Hepatocyte (in vitro differentiated cells): ENCODE measurements at regions not wholly inside any gene's neighbourhood (a gene's known extent, or its start where the extent isn't known, plus 50 kb on each side); places are given as distances from the start of the nearest gene placed in this dataset.

Source experiments
- DNase-seq: peaks from one replicate; pipeline ENCODE4 v3.0.0-alpha.2; 2016; ENCODE audit warnings: low spot score
- H2AFZ ChIP-seq: fragments of 200-600 bp; sonication (generic); 2 replicates; pipeline ENCODE4 v1.6.0; 2016; ENCODE audit warnings: antibody characterized with exemption, mild to moderate bottlenecking
- H3K27ac ChIP-seq: fragments of 200-600 bp; sonication (generic); 2 replicates; pipeline ENCODE4 v1.5.1; 2016; ENCODE audit warnings: mild to moderate bottlenecking
- H3K27me3 ChIP-seq: fragments of 200-600 bp; sonication (generic); 2 replicates; pipeline ENCODE4 v1.6.1; 2016
- H3K36me3 ChIP-seq: fragments of 200-600 bp; sonication (generic); replicated peaks from 2 replicates; pipeline ENCODE4 v1.5.1; 2016; ENCODE audit warnings: low read depth; ENCODE audit not compliant: insufficient read depth
- H3K4me1 ChIP-seq: fragments of 200-600 bp; sonication (generic); 2 replicates; pipeline ENCODE4 v1.5.1; 2016; ENCODE audit warnings: mild to moderate bottlenecking, moderate library complexity; ENCODE audit not compliant: insufficient read depth
- H3K4me2 ChIP-seq: fragments of 200-600 bp; sonication (generic); 2 replicates; pipeline ENCODE4 v1.6.0; 2016
- H3K4me3 ChIP-seq: fragments of 200-600 bp; sonication (generic); 2 replicates; pipeline ENCODE4 v1.5.1; 2016; ENCODE audit warnings: mild to moderate bottlenecking
- H3K79me2 ChIP-seq: fragments of 200-600 bp; sonication (generic); 2 replicates; pipeline ENCODE4 v1.6.0; 2017; ENCODE audit warnings: mild to moderate bottlenecking
- H3K9me2 ChIP-seq: fragments of 200-600 bp; sonication (generic); replicated peaks from 2 replicates; pipeline ENCODE4 v1.6.0; 2017; ENCODE audit warnings: mild to moderate bottlenecking; ENCODE audit not compliant: insufficient read depth
- H3K9me3 ChIP-seq: fragments of 200-600 bp; sonication (generic); 2 replicates; pipeline ENCODE4 v1.5.1; 2016; ENCODE audit warnings: low read depth, mild to moderate bottlenecking
- H4K20me1 ChIP-seq: fragments of 200-600 bp; sonication (generic); 2 replicates; pipeline ENCODE4 v1.6.0; 2016; ENCODE audit warnings: mild to moderate bottlenecking; ENCODE audit not compliant: insufficient read depth, poor library complexity, severe bottlenecking
- EZH2 ChIP-seq: fragments of 200-600 bp; sonication (generic); IDR thresholded peaks from 2 replicates; pipeline ENCODE4 v1.6.1; 2016; ENCODE audit warnings: antibody characterized with exemption, mild to moderate bottlenecking, borderline replicate concordance
- EZH2phosphoT487 ChIP-seq: fragments of 200-600 bp; sonication (generic); IDR thresholded peaks from one replicate; pipeline ENCODE4 v1.6.1; 2018; ENCODE audit warnings: antibody characterized with exemption, mild to moderate bottlenecking, low read depth, moderate library complexity; ENCODE audit not compliant: unreplicated experiment, severe bottlenecking
- WGBS: methylation state at CpG from one replicate; pipeline ENCODE4 v1.1.6; 2016; ENCODE audit warnings: low lambda C conversion rate; ENCODE audit errors: missing lambda C conversion rate; 5-methylcytosine and 5-hydroxymethylcytosine counted together
- TF ChIP-seq, protein P1 (sequence below): fragments of 200-600 bp; sonication (generic); IDR thresholded peaks from 2 replicates; pipeline ENCODE4 v1.5.1; 2016; ENCODE audit warnings: antibody characterized with exemption, mild to moderate bottlenecking; ENCODE audit not compliant: poor library complexity

DNA sequence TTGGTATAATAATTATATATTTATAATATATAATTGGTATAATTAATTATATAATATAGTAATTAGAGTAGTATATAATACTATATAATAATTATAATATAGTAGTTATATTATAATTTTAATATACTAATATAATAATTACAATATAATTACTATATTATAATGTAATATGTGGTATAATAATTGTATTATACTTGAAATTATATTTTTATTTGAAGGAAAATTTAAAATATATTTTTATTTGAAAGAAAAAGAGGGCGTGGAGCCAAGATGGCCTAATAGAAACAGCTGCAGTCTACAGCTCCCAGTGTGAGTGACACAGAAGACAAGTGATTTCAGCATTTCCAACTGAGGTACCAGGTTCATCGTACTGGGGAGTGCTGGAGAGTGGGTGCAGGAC is 365.9 kb downstream of the MMUT start:
- Histone ChIP-seq H3K4me3 (no peak overlapping the region), H3K27me3 (no peaks in the 10 kb centered on the region), H3K4me1 (no peaks in the 10 kb centered on the region), H3K9me3 (no peaks in the 10 kb centered on the region), H3K4me2 (no peak overlapping the region), H3K79me2 (no peaks in the 10 kb centered on the region), H4K20me1 (no peaks in the 10 kb centered on the region), H3K27ac (no peak overlapping the region), H3K36me3 (no peaks in the 10 kb centered on the region), H2AFZ (no peak overlapping the region), H3K9me2 (no peaks in the 10 kb centered on the region)
- TF ChIP-seq EZH2phosphoT487: no peak
- no peak for TF ChIP-seq EZH2
- TF ChIP-seq, protein P1, sequence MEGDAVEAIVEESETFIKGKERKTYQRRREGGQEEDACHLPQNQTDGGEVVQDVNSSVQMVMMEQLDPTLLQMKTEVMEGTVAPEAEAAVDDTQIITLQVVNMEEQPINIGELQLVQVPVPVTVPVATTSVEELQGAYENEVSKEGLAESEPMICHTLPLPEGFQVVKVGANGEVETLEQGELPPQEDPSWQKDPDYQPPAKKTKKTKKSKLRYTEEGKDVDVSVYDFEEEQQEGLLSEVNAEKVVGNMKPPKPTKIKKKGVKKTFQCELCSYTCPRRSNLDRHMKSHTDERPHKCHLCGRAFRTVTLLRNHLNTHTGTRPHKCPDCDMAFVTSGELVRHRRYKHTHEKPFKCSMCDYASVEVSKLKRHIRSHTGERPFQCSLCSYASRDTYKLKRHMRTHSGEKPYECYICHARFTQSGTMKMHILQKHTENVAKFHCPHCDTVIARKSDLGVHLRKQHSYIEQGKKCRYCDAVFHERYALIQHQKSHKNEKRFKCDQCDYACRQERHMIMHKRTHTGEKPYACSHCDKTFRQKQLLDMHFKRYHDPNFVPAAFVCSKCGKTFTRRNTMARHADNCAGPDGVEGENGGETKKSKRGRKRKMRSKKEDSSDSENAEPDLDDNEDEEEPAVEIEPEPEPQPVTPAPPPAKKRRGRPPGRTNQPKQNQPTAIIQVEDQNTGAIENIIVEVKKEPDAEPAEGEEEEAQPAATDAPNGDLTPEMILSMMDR: no peak
- no peak for DNase-seq
- WGBS: 93% methylated on average over 2 of the region's 2 CpGs

DNA sequence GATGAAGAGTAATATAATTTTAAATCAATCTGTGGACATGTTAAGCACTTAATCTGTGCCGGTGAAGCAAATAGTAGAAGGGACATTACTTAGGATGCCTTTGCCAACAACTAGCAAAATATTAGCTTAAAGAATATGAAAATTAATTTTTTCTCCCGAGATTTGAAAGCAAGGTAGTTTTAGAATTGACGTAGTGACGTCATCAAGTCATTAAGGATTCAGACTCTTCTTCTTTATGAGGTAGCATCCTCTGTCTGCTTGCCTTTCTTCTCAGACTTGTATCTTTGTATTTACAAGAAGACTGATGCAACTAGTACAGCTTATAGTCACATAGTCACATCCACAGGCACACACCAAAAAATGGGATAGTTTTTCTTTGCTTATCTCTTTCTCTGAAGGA is 374.4 kb downstream of the MMUT start:
- H3K4me1 ChIP-seq: no peaks in the 10 kb centered on the region
- H4K20me1 ChIP-seq: no peaks in the 10 kb centered on the region
- H3K36me3 ChIP-seq: no peaks in the 10 kb centered on the region
- no peaks in the 10 kb centered on the region for H3K9me3 ChIP-seq
- WGBS: 90% methylated on average over 4 of the region's 4 CpGs
- H3K27ac ChIP-seq: no peak overlapping the region
- TF ChIP-seq EZH2phosphoT487 (no peak), EZH2 (no peak)
- TF ChIP-seq, protein P1: no peak
- no peaks in the 10 kb centered on the region for H3K27me3 ChIP-seq
- H3K4me2 ChIP-seq: no peak overlapping the region
- no peak for DNase-seq
- no peaks in the 10 kb centered on the region for H3K79me2 ChIP-seq
- no peak overlapping the region for H3K4me3 ChIP-seq
- H3K9me2 ChIP-seq: no peaks in the 10 kb centered on the region
- H2AFZ ChIP-seq: no peak overlapping the region

DNA sequence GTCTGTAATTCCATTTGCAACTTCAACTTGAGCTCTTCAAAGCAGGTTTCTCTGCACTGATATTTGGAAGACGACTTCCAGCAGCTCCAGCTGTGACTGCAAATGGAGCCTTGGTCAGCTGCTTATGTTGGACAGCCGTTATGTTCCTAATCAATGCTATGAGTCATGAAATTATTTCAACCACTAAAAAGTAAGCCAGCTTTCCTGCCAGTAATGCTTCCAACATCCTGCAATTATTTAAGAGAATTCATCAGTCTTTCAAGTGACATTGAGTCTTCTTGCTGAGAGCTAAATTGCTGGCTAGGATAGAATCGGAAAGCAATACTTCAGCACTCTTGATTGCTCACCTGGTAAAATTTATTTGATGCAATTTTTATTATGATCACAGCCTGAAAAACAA is 375.7 kb downstream of the MMUT start:
- TF ChIP-seq EZH2phosphoT487: no peak
- no peak for TF ChIP-seq EZH2
- TF ChIP-seq, protein P1: no peak
- DNase-seq: no peak
- Histone ChIP-seq H4K20me1 (no peaks in the 10 kb centered on the region), H3K79me2 (no peaks in the 10 kb centered on the region), H3K9me3 (no peaks in the 10 kb centered on the region), H3K9me2 (no peaks in the 10 kb centered on the region), H3K4me2 (no peak overlapping the region), H3K4me3 (no peak overlapping the region), H2AFZ (no peak overlapping the region), H3K27ac (no peak overlapping the region), H3K36me3 (no peaks in the 10 kb centered on the region), H3K4me1 (no peaks in the 10 kb centered on the region), H3K27me3 (no peaks in the 10 kb centered on the region)
- 74% methylated on average over 3 of the region's 3 CpGs for WGBS

DNA sequence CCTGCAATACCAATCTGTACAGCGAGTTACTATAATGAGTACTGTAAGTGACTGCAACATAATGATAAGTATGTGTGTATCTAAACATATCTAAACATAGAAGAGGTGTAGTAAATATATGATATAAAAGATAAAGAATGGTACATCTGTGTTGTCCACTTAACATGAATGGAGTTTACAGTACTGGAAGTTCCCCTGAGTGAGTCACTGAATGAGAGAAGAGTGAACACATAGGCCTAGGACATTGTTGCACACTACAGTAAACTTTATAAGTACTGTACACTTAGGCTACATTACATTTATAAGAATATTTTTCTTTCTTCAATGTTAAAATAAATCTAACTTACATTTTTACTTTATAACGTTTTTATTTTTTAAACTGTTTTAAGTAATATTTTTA is 380.4 kb downstream of the MMUT start:
- no peaks in the 10 kb centered on the region for H4K20me1 ChIP-seq
- 83% methylated on average over 2 of the region's 2 CpGs for WGBS
- TF ChIP-seq EZH2: no peak
- TF ChIP-seq EZH2phosphoT487: no peak
- TF ChIP-seq, protein P1: no peak
- no peaks in the 10 kb centered on the region for H3K9me3 ChIP-seq
- no peak overlapping the region for H3K27ac ChIP-seq
- no peaks in the 10 kb centered on the region for H3K9me2 ChIP-seq
- no peak overlapping the region for H2AFZ ChIP-seq
- H3K79me2 ChIP-seq: no peaks in the 10 kb centered on the region
- H3K4me3 ChIP-seq: no peak overlapping the region
- no peaks in the 10 kb centered on the region for H3K27me3 ChIP-seq
- H3K4me2 ChIP-seq: no peak overlapping the region
- H3K4me1 ChIP-seq: no peaks in the 10 kb centered on the region
- DNase-seq: no peak
- no peaks in the 10 kb centered on the region for H3K36me3 ChIP-seq
